Pancreas (tissue), 10 donors: ENCODE measurements at regions not wholly inside any gene's neighbourhood (a gene's known extent, or its start where the extent isn't known, plus 50 kb on each side); places are given as distances from the start of the nearest gene placed in this dataset.

Source experiments
- ATAC-seq, 4 donors: fragments of 200-7000 bp; cut with Tn5 transposase; one replicate each; pipeline versions ENCODE4 v1.8.0 to v1.9.1; 2020; ENCODE audit warnings: mild to moderate bottlenecking in 4 of 4, moderate library complexity in 4 of 4
- DNase-seq, 6 donors: peaks; one replicate each; pipeline ENCODE4 v3.0.0-alpha.2; 2020
- FAIRE-seq: peaks from 2 replicates; lab custom pipeline; 2012; peaks lifted over from hg19 to GRCh38; lab: Jason Lieb, UNC
- H3K27ac ChIP-seq, 4 donors: fragments of 200-600 bp; sonication (generic); 1 replicate in 3 of 4; 2 replicates in 1 of 4; pipeline versions ENCODE4 v1.5.0 to v1.8.0; 2020
- H3K27me3 ChIP-seq, 4 donors: fragments of 200-600 bp; one replicate each; pipeline ENCODE4 v1.8.0; 2021
- H3K36me3 ChIP-seq, 3 donors: fragments of 200-600 bp; sonication (generic) in 1 of 3; one replicate each; pipeline versions ENCODE4 v1.5.0 to v1.8.0; 2020 to 2021
- H3K4me1 ChIP-seq, 3 donors: fragments of 200-600 bp; one replicate each; pipeline ENCODE4 v1.8.0; 2021
- H3K4me3 ChIP-seq, 4 donors: fragments of 200-600 bp; sonication (generic) in 2 of 4; one replicate each; pipeline versions ENCODE4 v1.5.0 to v1.8.0; 2020 to 2021
- H3K9me3 ChIP-seq, 4 donors: fragments of 200-600 bp; one replicate each; pipeline ENCODE4 v1.8.0; 2021
- CTCF ChIP-seq, 4 donors: fragments of 200-600 bp; sonication (generic) in 3 of 4; IDR thresholded peaks; one replicate each; pipeline versions ENCODE4 v1.5.0 to v1.8.0; 2021; ENCODE audit warnings: antibody characterized with exemption in 4 of 4
- WGBS, 2 donors: extraction: QIAGEN DNeasy Blood & Tissue Kit; methylation state at CpG; one replicate each; pipeline ENCODE4 v1.1.7; 2013; 5-methylcytosine and 5-hydroxymethylcytosine counted together
- intact Hi-C, 3 donors: fragments of 100-400 bp; cut with DNase I; formaldehyde crosslinking; loops; one replicate each; pipeline versions ENCODE4 v1.11.1 to v1.14.2; 2022
- donor health status: healthy with polysubstance abuse.
- donor health status: DM: no; HTN: no; CAD: no; lungs with moderate emphysema.
- donor health status: DM: no; HTN: no; CAD: no.
- donor health status: control.
- donor health status: control.
- donor health status: Bipolar disorder and iron deficiency.
- donor health status: DM: yes; HTN: yes; CAD: no.
- donor health status: DM: no; HTN: no; CAD: no.
- donor health status: DM: no; HTN: no; CAD: no.
- donor health status: DM: yes; HTN: yes; CAD: no.

- FAIRE-seq (no peak), ATAC-seq (no peak), DNase-seq (no peak)
- Histone ChIP-seq H3K27me3 (no peaks in the 10 kb centered on the region), H3K36me3 (no peaks in the 10 kb centered on the region), H3K27ac (no peak overlapping the region), H3K4me3 (no peak overlapping the region), H3K9me3 (no peaks in the 10 kb centered on the region), H3K4me1 (no peaks in the 10 kb centered on the region)
- TF ChIP-seq CTCF (IDR thresholded peaks at IDR 0.05), result peak in 1 of 4 donors; percentile 13
- WGBS, 2 donors, result 33 to 35% methylated on average over 1 of the region's 1 CpG
- intact Hi-C loops, result no loop called here
Measured at GRCh38 chr1:118716775-118717174, 271.4 kb downstream of the TBX15 start.

GRCh38 chr1:118711356-118711755 lies 276.8 kb downstream of the TBX15 start:
- WGBS, 2 donors, result 49 to 55% methylated on average over 2 of the region's 2 CpGs
- intact Hi-C loops, result no loop called here
- no peaks in the 10 kb centered on the region for H3K9me3 ChIP-seq
- FAIRE-seq (no peak), ATAC-seq (no peak), DNase-seq (no peak)
- H3K27me3 ChIP-seq, result no peaks in the 10 kb centered on the region
- H3K36me3 ChIP-seq, result no peaks in the 10 kb centered on the region
- H3K4me1 ChIP-seq, result no peaks in the 10 kb centered on the region
- TF ChIP-seq CTCF (IDR thresholded peaks at IDR 0.05), result no peak
- H3K27ac ChIP-seq, result no peak overlapping the region
- no peak overlapping the region for H3K4me3 ChIP-seq

- Histone ChIP-seq H3K4me1 (no peaks in the 10 kb centered on the region), H3K27ac (no peak overlapping the region), H3K36me3 (no peaks in the 10 kb centered on the region), H3K4me3 (no peak overlapping the region), H3K27me3 (no peaks in the 10 kb centered on the region), H3K9me3 (no peaks in the 10 kb centered on the region)
- 50 to 63% methylated on average over 2 of the region's 2 CpGs for WGBS, 2 donors
- no peak for ATAC-seq
- TF ChIP-seq CTCF (IDR thresholded peaks at IDR 0.05), result no peak
- FAIRE-seq, result no peak
- intact Hi-C loops, result no loop called here
- DNase-seq, result no peak
Measured at GRCh38 chr1:118698911-118699310, 289.2 kb downstream of the TBX15 start.

- H3K4me3 ChIP-seq, result no peak overlapping the region
- ATAC-seq (no peak), FAIRE-seq (no peak), DNase-seq (no peak)
- intact Hi-C loops, result no loop called here
- no peaks in the 10 kb centered on the region for H3K4me1 ChIP-seq
- H3K27me3 ChIP-seq, result no peaks in the 10 kb centered on the region
- no peaks in the 10 kb centered on the region for H3K36me3 ChIP-seq
- no peak overlapping the region for H3K27ac ChIP-seq
- 51 to 69% methylated on average over 1 of the region's 1 CpG for WGBS, 2 donors
- no peak for TF ChIP-seq CTCF (IDR thresholded peaks at IDR 0.05)
- no peaks in the 10 kb centered on the region for H3K9me3 ChIP-seq
Measured at GRCh38 chr1:118692143-118692542, 296.0 kb downstream of the TBX15 start.

- Histone ChIP-seq H3K9me3 (no peaks in the 10 kb centered on the region), H3K27ac (no peak overlapping the region), H3K4me3 (no peak overlapping the region), H3K4me1 (no peaks in the 10 kb centered on the region), H3K36me3 (no peaks in the 10 kb centered on the region), H3K27me3 (no peaks in the 10 kb centered on the region)
- TF ChIP-seq CTCF (IDR thresholded peaks at IDR 0.05), result no peak
- FAIRE-seq (no peak), DNase-seq (no peak), ATAC-seq (no peak)
- 51 to 52% methylated on average over 2 of the region's 2 CpGs for WGBS, 2 donors
- intact Hi-C loops, result no loop called here
Measured at GRCh38 chr1:118688891-118689290, 299.3 kb downstream of the TBX15 start.
